Sigmoid colon (tissue), 4 donors: ENCODE measurements at regions not wholly inside any gene's neighbourhood (a gene's known extent, or its start where the extent isn't known, plus 50 kb on each side); places are given as distances from the start of the nearest gene placed in this dataset.

Source experiments
- CTCF ChIP-seq, 4 experiments: fragments of 450-650 bp in 3 of 4; fragments of 200-600 bp in 1 of 4; IDR thresholded peaks; one replicate each; pipeline ENCODE4 v1.5.1; 2016 to 2019; ENCODE audit warnings: antibody characterized with exemption in 4 of 4, mild to moderate bottlenecking in 3 of 4, moderate library complexity in 2 of 4
- EP300 ChIP-seq, 4 donors: sonication (generic); formaldehyde crosslinking; IDR thresholded peaks; one replicate each; pipeline ENCODE4 v1.6.1; 2017; ENCODE audit warnings: antibody characterized with exemption in 4 of 4

DNA sequence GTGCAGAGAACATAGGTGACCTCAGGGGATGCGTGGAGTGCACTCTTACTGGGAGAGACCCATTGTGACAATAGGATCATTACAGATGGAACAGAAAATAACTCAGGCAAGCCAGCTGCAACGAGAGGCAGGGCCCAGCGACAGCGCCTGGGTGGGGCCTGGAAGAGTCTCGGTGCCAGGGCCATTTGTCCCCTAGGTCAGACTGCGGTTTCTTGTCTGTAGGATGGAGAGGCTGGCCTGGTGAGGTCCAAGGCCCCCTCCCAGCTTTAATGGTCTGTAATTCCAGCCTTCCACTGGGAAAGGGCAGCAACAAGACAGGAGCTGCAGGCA, 208.6 kb upstream of the APCDD1 start:
- no peak for TF ChIP-seq CTCF (IDR thresholded peaks at IDR 0.05)
- no peak for TF ChIP-seq EP300 (IDR thresholded peaks at IDR 0.05)
